GM18867 (cell line): ENCODE measurements at regions not wholly inside any gene's neighbourhood (a gene's known extent, or its start where the extent isn't known, plus 50 kb on each side); places are given as distances from the start of the nearest gene placed in this dataset.
A peak's percentile ranks its signal among the peaks of the same experiment; 100 is the strongest.

Experiments
- ATAC-seq: cut with Tn5 transposase; IDR thresholded peaks from one replicate; pipeline ENCODE4 v1.9.1; 2021; ENCODE audit warnings: mild to moderate bottlenecking, moderate library complexity; ENCODE audit not compliant: unreplicated experiment

- no peak for ATAC-seq
Measured at GRCh38 chrX:39125834-39126233, 324.6 kb downstream of the MID1IP1 start.

GRCh38 chrX:39133971-39134370 lies 332.7 kb downstream of the MID1IP1 start:
- ATAC-seq, result peak; percentile 82

GRCh38 chrX:39137363-39137954 lies 336.2 kb downstream of the MID1IP1 start:
- ATAC-seq, result no peak

- ATAC-seq, result no peak
Measured at GRCh38 chrX:39140581-39140980, 339.3 kb downstream of the MID1IP1 start.

GRCh38 chrX:39144323-39144722 lies 343.1 kb downstream of the MID1IP1 start:
- ATAC-seq, result peak; percentile 78

GRCh38 chrX:39144956-39145355 lies 343.7 kb downstream of the MID1IP1 start:
- ATAC-seq, result peak; percentile 66

GRCh38 chrX:39145859-39146258 lies 344.6 kb downstream of the MID1IP1 start:
- ATAC-seq, result no peak

GRCh38 chrX:39149761-39150160 lies 348.5 kb downstream of the MID1IP1 start:
- no peak for ATAC-seq

- ATAC-seq, result no peak
Measured at GRCh38 chrX:39150220-39150619, 349.0 kb downstream of the MID1IP1 start.

GRCh38 chrX:39150621-39151020 lies 349.4 kb downstream of the MID1IP1 start:
- ATAC-seq, result no peak

- ATAC-seq, result peak; percentile 64
Measured at GRCh38 chrX:39152106-39152649, 350.9 kb downstream of the MID1IP1 start.

- no peak for ATAC-seq
Measured at GRCh38 chrX:39156051-39156450, 354.8 kb downstream of the MID1IP1 start.

- ATAC-seq, result no peak
Measured at GRCh38 chrX:39157006-39157405, 355.7 kb downstream of the MID1IP1 start.

- ATAC-seq, result no peak
Measured at GRCh38 chrX:39157796-39158195, 356.5 kb downstream of the MID1IP1 start.

- ATAC-seq, result peak; percentile 77
Measured at GRCh38 chrX:39158801-39159657, 357.8 kb downstream of the MID1IP1 start.

- no peak for ATAC-seq
Measured at GRCh38 chrX:39159921-39160507, 358.8 kb downstream of the MID1IP1 start.

GRCh38 chrX:39161611-39162255 lies 360.5 kb downstream of the MID1IP1 start:
- no peak for ATAC-seq

- no peak for ATAC-seq
Measured at GRCh38 chrX:39162322-39162735, 361.1 kb downstream of the MID1IP1 start.

GRCh38 chrX:39163581-39164126 lies 362.4 kb downstream of the MID1IP1 start:
- no peak for ATAC-seq

- no peak for ATAC-seq
Measured at GRCh38 chrX:39164212-39164611, 363.0 kb downstream of the MID1IP1 start.

GRCh38 chrX:39165185-39165584 lies 363.9 kb downstream of the MID1IP1 start:
- no peak for ATAC-seq
